ENCODE measurements at regions not wholly inside any gene's neighbourhood (a gene's known extent, or its start where the extent isn't known, plus 50 kb on each side); places are given as distances from the start of the nearest gene placed in this dataset.
"Not testable (repeated sequence)": the region's sequence is repeated elsewhere in the genome, so short reads cannot be mapped to it uniquely, and the experiment has no call there.

DNA sequence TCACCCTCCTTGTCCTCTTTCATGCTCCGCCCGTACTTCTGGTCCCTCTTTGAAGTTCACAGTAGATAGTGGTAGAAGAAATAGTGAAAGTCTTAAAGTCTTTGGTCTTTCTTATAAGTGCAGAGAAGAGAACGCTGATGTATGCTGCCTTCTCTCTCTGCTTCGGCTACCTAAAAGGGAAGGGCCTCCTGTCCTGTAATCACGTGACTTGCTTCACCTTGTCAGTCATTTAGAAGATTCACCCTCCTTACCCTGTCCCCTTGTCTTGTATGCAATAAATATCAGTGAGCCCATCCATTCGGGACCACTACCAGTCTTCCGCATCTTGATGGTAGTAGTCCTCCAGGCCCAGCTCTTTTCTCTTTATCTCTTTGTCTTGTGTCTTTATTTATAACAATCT lies 144.6 kb downstream of the ARL4C start:
- TF ChIP-seq, protein P1, sequence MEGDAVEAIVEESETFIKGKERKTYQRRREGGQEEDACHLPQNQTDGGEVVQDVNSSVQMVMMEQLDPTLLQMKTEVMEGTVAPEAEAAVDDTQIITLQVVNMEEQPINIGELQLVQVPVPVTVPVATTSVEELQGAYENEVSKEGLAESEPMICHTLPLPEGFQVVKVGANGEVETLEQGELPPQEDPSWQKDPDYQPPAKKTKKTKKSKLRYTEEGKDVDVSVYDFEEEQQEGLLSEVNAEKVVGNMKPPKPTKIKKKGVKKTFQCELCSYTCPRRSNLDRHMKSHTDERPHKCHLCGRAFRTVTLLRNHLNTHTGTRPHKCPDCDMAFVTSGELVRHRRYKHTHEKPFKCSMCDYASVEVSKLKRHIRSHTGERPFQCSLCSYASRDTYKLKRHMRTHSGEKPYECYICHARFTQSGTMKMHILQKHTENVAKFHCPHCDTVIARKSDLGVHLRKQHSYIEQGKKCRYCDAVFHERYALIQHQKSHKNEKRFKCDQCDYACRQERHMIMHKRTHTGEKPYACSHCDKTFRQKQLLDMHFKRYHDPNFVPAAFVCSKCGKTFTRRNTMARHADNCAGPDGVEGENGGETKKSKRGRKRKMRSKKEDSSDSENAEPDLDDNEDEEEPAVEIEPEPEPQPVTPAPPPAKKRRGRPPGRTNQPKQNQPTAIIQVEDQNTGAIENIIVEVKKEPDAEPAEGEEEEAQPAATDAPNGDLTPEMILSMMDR (conservative IDR thresholded peaks at IDR 0.05; ENCODE audit: low read depth, low read length), result no peak
- TF ChIP-seq EZH2 (IDR thresholded peaks at IDR 0.05; ENCODE audit: borderline replicate concordance, low read depth, low read length, poor library complexity, severe bottlenecking), result no peak
- H3K27me3 ChIP-seq (replicated peaks; ENCODE audit: insufficient read depth, low read depth, low read length, poor library complexity), result no peaks in the 10 kb centered on the region
- ChIA-PET CTCF (no interaction called here), POLR2A (ENCODE audit: low non-redundant PET) (no interaction called here)
- intact Hi-C loops (cut with micrococcal nuclease; ENCODE audit: unreplicated experiment), result no loop called here
- H3K4me3 ChIP-seq (ENCODE audit: low read depth, low read length, poor library complexity, severe bottlenecking), result no peak overlapping the region
- no TSS peak for BruUV-seq (replicated peaks)
- H3K9me3 ChIP-seq (ENCODE audit: low read depth, low read length, poor library complexity, severe bottlenecking), result no peaks in the 10 kb centered on the region
- H3K4me1 ChIP-seq (ENCODE audit: insufficient read depth, low read length, poor library complexity, severe bottlenecking), result no peaks in the 10 kb centered on the region
- H3K27ac ChIP-seq (ENCODE audit: low read depth, low read length, poor library complexity, severe bottlenecking), result no peak overlapping the region
- no peaks in the 10 kb centered on the region for H3K36me3 ChIP-seq (ENCODE audit: insufficient read depth, low read length, poor library complexity, severe bottlenecking)
- DNase-seq (ENCODE audit: low spot score), result no peak

DNA sequence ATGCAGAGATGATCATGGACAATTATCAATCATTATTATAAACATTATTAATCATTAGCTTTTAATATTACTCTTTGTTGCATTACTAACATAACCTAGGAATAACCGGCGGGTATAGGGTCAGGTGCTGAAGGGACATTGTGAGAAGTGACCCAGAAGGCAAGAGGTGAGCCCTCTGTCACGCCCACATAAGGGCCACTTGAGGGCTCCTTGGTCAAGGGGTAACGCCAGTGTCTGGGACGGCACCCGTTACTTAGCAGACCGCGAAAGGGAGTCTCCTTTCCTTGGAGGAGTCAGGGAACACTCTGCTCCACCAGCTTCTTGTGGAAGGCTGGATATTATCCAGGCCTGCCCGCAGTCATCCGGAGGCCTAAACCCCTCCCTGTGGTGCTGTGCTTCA lies 145.0 kb downstream of the ARL4C start:
- CTCF ChIA-PET; BruUV-seq (replicated peaks); H3K9me3 ChIP-seq (ENCODE audit: low read depth, low read length, poor library complexity, severe bottlenecking); H3K27ac ChIP-seq (ENCODE audit: low read depth, low read length, poor library complexity, severe bottlenecking); H3K36me3 ChIP-seq (ENCODE audit: insufficient read depth, low read length, poor library complexity, severe bottlenecking); H3K4me3 ChIP-seq (ENCODE audit: low read depth, low read length, poor library complexity, severe bottlenecking); H3K4me1 ChIP-seq (ENCODE audit: insufficient read depth, low read length, poor library complexity, severe bottlenecking); DNase-seq (ENCODE audit: low spot score); intact Hi-C loops (cut with micrococcal nuclease; ENCODE audit: unreplicated experiment); H3K27me3 ChIP-seq (replicated peaks; ENCODE audit: insufficient read depth, low read depth, low read length, poor library complexity); POLR2A ChIA-PET (ENCODE audit: low non-redundant PET): not testable (repeated sequence)

DNA sequence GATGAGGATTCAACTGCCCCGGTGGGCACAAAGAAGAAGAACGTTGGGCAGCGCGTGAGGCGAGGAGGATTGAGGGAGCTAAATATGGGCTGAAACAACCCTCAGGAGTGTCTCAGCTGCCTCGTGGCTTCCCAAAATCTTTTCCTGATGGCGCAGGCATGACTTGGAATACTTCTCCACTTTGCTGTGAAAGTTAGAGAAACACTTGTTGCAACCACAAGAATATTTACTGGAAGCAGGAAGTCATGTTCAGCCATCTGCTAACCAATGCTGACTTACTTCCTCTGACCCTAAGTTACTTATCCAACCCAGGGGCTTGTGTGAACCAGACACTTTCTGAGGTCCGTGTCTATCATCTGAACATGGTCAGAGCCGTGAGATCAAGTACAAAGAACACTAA lies 148.8 kb downstream of the ARL4C start:
- CTCF ChIA-PET, result interaction anchor here (0.6 kb wide), 1 partner anchor 1059 kb away, joined by 3 read pairs; no protein-coding TSS in a partner anchor
- H3K9me3 ChIP-seq (ENCODE audit: low read depth, low read length, poor library complexity, severe bottlenecking), result no peaks in the 10 kb centered on the region
- H3K4me3 ChIP-seq (ENCODE audit: low read depth, low read length, poor library complexity, severe bottlenecking), result no peak overlapping the region
- H3K27ac ChIP-seq (ENCODE audit: low read depth, low read length, poor library complexity, severe bottlenecking), result no peak overlapping the region
- POLR2A ChIA-PET (ENCODE audit: low non-redundant PET), result no interaction called here
- H3K27me3 ChIP-seq (replicated peaks; ENCODE audit: insufficient read depth, low read depth, low read length, poor library complexity), result no peaks in the 10 kb centered on the region
- intact Hi-C loops (cut with micrococcal nuclease; ENCODE audit: unreplicated experiment), result no loop called here
- no peak for DNase-seq (ENCODE audit: low spot score)
- H3K36me3 ChIP-seq (ENCODE audit: insufficient read depth, low read length, poor library complexity, severe bottlenecking), result no peaks in the 10 kb centered on the region
- TF ChIP-seq EZH2 (IDR thresholded peaks at IDR 0.05; ENCODE audit: borderline replicate concordance, low read depth, low read length, poor library complexity, severe bottlenecking), result no peak
- H3K4me1 ChIP-seq (ENCODE audit: insufficient read depth, low read length, poor library complexity, severe bottlenecking), result no peaks in the 10 kb centered on the region
- BruUV-seq (replicated peaks), result no TSS peak

DNA sequence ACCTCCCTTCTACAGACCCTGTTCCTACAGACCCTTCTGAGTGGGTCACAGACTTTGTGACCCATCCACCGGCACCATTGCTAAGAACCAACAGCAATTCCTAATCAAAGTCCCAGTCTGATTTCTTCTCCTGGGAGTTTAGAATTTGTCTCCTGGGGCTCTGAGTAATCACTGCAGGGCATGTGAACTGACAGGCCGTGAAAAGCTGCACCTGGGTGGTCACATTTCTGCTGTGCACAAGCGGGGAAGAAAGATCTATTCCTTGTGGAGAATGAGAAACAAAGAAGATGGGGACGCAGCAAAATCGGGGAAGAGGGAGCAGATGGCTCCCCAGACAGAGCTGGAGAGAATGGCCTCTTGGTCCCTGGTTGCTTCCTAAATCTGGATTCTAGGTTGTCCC lies 151.0 kb downstream of the ARL4C start:
- H3K4me3 ChIP-seq (ENCODE audit: low read depth, low read length, poor library complexity, severe bottlenecking), result no peak overlapping the region
- TF ChIP-seq, protein P1 (conservative IDR thresholded peaks at IDR 0.05; ENCODE audit: low read depth, low read length), result no peak
- no peak for TF ChIP-seq EZH2 (IDR thresholded peaks at IDR 0.05; ENCODE audit: borderline replicate concordance, low read depth, low read length, poor library complexity, severe bottlenecking)
- H3K27ac ChIP-seq (ENCODE audit: low read depth, low read length, poor library complexity, severe bottlenecking), result no peak overlapping the region
- no peaks in the 10 kb centered on the region for H3K27me3 ChIP-seq (replicated peaks; ENCODE audit: insufficient read depth, low read depth, low read length, poor library complexity)
- POLR2A ChIA-PET (ENCODE audit: low non-redundant PET), result no interaction called here
- no peak for DNase-seq (ENCODE audit: low spot score)
- H3K4me1 ChIP-seq (ENCODE audit: insufficient read depth, low read length, poor library complexity, severe bottlenecking), result no peaks in the 10 kb centered on the region
- CTCF ChIA-PET, result no interaction called here
- H3K9me3 ChIP-seq (ENCODE audit: low read depth, low read length, poor library complexity, severe bottlenecking), result no peaks in the 10 kb centered on the region
- H3K36me3 ChIP-seq (ENCODE audit: insufficient read depth, low read length, poor library complexity, severe bottlenecking), result no peaks in the 10 kb centered on the region
- BruUV-seq (replicated peaks), result no TSS peak
- intact Hi-C loops (cut with micrococcal nuclease; ENCODE audit: unreplicated experiment), result no loop called here
